ENCODE measurements at regions not wholly inside any gene's neighbourhood (a gene's known extent, or its start where the extent isn't known, plus 50 kb on each side); places are given as distances from the start of the nearest gene placed in this dataset.
"Not testable (repeated sequence)": the region's sequence is repeated elsewhere in the genome, so short reads cannot be mapped to it uniquely, and the experiment has no call there.

DNA sequence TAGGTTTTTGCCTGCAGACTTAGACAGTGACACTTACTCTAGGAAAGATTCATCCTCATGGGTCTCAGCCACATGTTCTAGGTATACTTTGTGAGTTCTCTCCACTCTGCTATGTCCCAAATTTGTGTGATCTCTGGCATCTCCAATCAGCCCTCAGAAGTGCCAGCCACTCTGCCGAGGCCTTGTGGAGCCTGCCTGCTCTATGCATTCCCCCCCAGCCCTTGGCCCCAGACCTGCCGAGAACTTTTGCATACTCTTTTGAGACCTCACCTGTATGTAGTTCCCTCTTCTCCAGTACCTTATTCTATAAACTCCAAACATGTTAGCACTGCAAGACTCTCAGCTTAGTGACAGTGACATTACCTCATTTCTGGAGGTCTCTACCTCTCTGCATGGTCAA lies 2170.5 kb upstream of the DEFB115 start:
- Histone ChIP-seq H3K9me2 (replicated peaks; ENCODE audit: control insufficient read depth, low read length) (no peaks in the 10 kb centered on the region), H3K27ac (ENCODE audit: low read depth, low read length) (no peak overlapping the region), H3K79me2 (ENCODE audit: control insufficient read depth, low read length) (no peaks in the 10 kb centered on the region), H3K27me3 (ENCODE audit: control insufficient read depth, low read length) (no peaks in the 10 kb centered on the region), H3K9me3 (ENCODE audit: control insufficient read depth, insufficient read depth, low read length) (peaks cover 9% of the 10 kb centered on the region), H3K4me3 (ENCODE audit: low read length) (no peak overlapping the region), H4K20me1 (ENCODE audit: control insufficient read depth, insufficient read depth, low read depth, low read length) (no peaks in the 10 kb centered on the region), H3K36me3 (ENCODE audit: control insufficient read depth, low read length) (no peaks in the 10 kb centered on the region), H3F3A (ENCODE audit: control insufficient read depth, insufficient read depth) (no peaks in the 10 kb centered on the region), H3K4me1 (ENCODE audit: control insufficient read depth, low read length) (no peaks in the 10 kb centered on the region), H3K4me2 (ENCODE audit: low read length) (no peak overlapping the region)
- TF ChIP-seq, protein P1, sequence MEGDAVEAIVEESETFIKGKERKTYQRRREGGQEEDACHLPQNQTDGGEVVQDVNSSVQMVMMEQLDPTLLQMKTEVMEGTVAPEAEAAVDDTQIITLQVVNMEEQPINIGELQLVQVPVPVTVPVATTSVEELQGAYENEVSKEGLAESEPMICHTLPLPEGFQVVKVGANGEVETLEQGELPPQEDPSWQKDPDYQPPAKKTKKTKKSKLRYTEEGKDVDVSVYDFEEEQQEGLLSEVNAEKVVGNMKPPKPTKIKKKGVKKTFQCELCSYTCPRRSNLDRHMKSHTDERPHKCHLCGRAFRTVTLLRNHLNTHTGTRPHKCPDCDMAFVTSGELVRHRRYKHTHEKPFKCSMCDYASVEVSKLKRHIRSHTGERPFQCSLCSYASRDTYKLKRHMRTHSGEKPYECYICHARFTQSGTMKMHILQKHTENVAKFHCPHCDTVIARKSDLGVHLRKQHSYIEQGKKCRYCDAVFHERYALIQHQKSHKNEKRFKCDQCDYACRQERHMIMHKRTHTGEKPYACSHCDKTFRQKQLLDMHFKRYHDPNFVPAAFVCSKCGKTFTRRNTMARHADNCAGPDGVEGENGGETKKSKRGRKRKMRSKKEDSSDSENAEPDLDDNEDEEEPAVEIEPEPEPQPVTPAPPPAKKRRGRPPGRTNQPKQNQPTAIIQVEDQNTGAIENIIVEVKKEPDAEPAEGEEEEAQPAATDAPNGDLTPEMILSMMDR (IDR thresholded peaks at IDR 0.05; ENCODE audit: low read depth, low read length, poor library complexity, severe bottlenecking), result no peak
- TF ChIP-seq EZH2phosphoT487 (IDR thresholded peaks at IDR 0.05; ENCODE audit: borderline replicate concordance, low read length), result no peak

DNA sequence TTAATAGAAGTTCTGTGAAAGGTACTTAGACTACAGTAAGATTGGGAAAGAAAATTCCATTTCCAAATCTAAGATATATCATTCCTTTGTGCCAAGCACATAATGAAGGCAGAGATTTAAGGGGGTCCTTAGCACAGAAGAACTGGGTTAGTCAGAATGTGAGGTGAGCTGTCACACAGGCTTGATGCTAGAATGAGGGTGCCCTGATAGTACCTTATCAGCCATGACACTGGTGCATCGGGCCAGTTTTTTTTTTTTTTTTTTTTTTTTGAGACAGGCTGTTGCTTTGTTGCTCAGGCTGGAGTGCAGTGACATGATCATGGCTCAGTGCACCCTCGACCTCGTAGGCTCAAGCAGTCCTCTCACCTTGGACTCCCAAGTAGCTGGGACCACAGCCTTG lies 2169.6 kb upstream of the DEFB115 start:
- H3F3A ChIP-seq (ENCODE audit: control insufficient read depth, insufficient read depth); H3K36me3 ChIP-seq (ENCODE audit: control insufficient read depth, low read length); H3K4me1 ChIP-seq (ENCODE audit: control insufficient read depth, low read length); H3K4me2 ChIP-seq (ENCODE audit: low read length); H3K9me3 ChIP-seq (ENCODE audit: control insufficient read depth, insufficient read depth, low read length); H3K27me3 ChIP-seq (ENCODE audit: control insufficient read depth, low read length); H3K4me3 ChIP-seq (ENCODE audit: low read length); H3K9me2 ChIP-seq (replicated peaks; ENCODE audit: control insufficient read depth, low read length); H3K79me2 ChIP-seq (ENCODE audit: control insufficient read depth, low read length); H3K27ac ChIP-seq (ENCODE audit: low read depth, low read length); H4K20me1 ChIP-seq (ENCODE audit: control insufficient read depth, insufficient read depth, low read depth, low read length): not testable (repeated sequence)

DNA sequence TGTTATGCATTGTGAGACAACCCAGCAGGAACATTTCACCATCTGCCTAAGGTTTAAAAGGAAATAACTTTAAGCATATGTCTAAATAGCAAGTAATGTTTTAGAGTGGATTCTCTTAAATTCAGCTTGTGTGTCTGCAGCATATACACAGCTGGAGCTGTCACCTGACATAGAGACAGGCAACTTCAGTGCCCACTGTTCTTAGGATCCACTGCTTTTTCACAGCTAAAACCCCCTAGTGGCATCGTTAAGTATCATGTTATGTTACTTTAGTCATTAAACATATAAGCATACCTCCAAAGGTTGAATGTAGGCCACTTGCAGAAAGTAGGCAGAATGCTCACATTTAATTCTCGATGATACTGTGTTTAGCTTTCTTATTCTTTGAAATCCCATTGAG lies 2169.0 kb upstream of the DEFB115 start:
- not testable (repeated sequence) for H3K4me2 ChIP-seq (ENCODE audit: low read length); H3F3A ChIP-seq (ENCODE audit: control insufficient read depth, insufficient read depth); H3K9me2 ChIP-seq (replicated peaks; ENCODE audit: control insufficient read depth, low read length); H3K27ac ChIP-seq (ENCODE audit: low read depth, low read length); H3K79me2 ChIP-seq (ENCODE audit: control insufficient read depth, low read length); H3K36me3 ChIP-seq (ENCODE audit: control insufficient read depth, low read length); H4K20me1 ChIP-seq (ENCODE audit: control insufficient read depth, insufficient read depth, low read depth, low read length); H3K27me3 ChIP-seq (ENCODE audit: control insufficient read depth, low read length); H3K4me1 ChIP-seq (ENCODE audit: control insufficient read depth, low read length); H3K9me3 ChIP-seq (ENCODE audit: control insufficient read depth, insufficient read depth, low read length); H3K4me3 ChIP-seq (ENCODE audit: low read length)
- TF ChIP-seq, protein P1 (IDR thresholded peaks at IDR 0.05; ENCODE audit: low read depth, low read length, poor library complexity, severe bottlenecking), result peak; percentile 9

DNA sequence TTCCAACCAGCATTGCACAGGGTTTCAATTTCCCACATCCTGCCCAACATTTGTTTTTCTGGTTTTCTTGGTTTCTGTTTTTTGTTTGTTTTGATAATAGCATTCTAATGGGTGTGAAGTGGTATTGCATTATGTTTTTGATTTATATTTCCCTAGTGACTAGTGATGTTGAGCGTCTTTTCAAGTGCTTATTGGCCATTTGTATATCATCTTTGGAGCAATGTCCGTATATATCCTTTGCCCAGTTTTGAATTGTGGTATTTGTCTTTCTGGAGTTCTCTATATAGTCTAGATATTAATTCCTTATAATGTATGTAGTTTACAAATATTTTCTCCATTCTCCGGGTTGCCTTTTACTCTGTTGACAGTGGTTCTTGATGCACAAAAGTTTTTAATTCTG lies 2168.1 kb upstream of the DEFB115 start:
- H3K9me3 ChIP-seq (ENCODE audit: control insufficient read depth, insufficient read depth, low read length); H3K79me2 ChIP-seq (ENCODE audit: control insufficient read depth, low read length); H3K4me3 ChIP-seq (ENCODE audit: low read length); H3K36me3 ChIP-seq (ENCODE audit: control insufficient read depth, low read length); H3K27ac ChIP-seq (ENCODE audit: low read depth, low read length); H3K4me1 ChIP-seq (ENCODE audit: control insufficient read depth, low read length); H3K4me2 ChIP-seq (ENCODE audit: low read length); H3K9me2 ChIP-seq (replicated peaks; ENCODE audit: control insufficient read depth, low read length); H3K27me3 ChIP-seq (ENCODE audit: control insufficient read depth, low read length); H3F3A ChIP-seq (ENCODE audit: control insufficient read depth, insufficient read depth); H4K20me1 ChIP-seq (ENCODE audit: control insufficient read depth, insufficient read depth, low read depth, low read length): not testable (repeated sequence)

DNA sequence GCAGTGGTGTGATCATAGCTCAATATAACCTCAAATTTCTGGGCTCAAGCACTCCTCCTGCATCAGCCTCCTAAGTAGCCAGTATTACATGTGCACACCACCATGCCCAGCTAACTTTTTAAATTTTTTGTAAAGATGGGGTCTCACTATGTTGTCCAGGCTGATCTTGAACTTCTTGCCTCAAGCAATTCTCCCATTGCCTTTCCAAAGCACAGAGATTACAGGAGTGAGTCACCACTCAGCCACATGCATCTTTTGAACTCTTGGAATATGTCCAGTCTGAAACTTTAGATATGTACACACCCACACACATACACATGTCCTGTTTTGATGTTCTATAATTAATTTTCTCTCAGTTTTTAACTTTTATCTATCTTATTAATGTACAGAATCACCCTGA lies 2163.5 kb upstream of the DEFB115 start:
- H3K27ac ChIP-seq (ENCODE audit: low read depth, low read length); H3F3A ChIP-seq (ENCODE audit: control insufficient read depth, insufficient read depth); H3K4me3 ChIP-seq (ENCODE audit: low read length); H3K4me1 ChIP-seq (ENCODE audit: control insufficient read depth, low read length); H3K79me2 ChIP-seq (ENCODE audit: control insufficient read depth, low read length); H4K20me1 ChIP-seq (ENCODE audit: control insufficient read depth, insufficient read depth, low read depth, low read length); H3K4me2 ChIP-seq (ENCODE audit: low read length); H3K9me2 ChIP-seq (replicated peaks; ENCODE audit: control insufficient read depth, low read length); H3K27me3 ChIP-seq (ENCODE audit: control insufficient read depth, low read length); H3K9me3 ChIP-seq (ENCODE audit: control insufficient read depth, insufficient read depth, low read length); H3K36me3 ChIP-seq (ENCODE audit: control insufficient read depth, low read length): not testable (repeated sequence)

DNA sequence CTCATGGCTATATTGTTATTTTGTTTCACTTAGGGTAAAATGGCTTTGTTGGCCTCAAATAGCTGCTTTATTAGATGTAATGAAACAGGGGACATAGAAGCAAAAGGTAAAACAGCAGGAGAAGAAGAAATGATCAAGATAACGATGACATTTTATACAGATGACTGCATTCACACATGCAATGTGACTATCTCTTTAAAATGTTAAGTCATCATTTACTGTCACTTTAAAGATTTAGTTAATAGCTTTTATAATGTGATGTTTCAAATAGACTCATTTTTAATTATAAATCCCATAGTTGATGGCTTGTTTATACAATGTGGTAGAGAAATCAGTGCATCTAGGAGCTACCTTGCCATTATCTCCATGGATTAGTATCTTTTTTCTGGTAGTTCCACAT lies 2160.8 kb upstream of the DEFB115 start:
- not testable (repeated sequence) for H3F3A ChIP-seq (ENCODE audit: control insufficient read depth, insufficient read depth); H4K20me1 ChIP-seq (ENCODE audit: control insufficient read depth, insufficient read depth, low read depth, low read length); H3K4me2 ChIP-seq (ENCODE audit: low read length); H3K27me3 ChIP-seq (ENCODE audit: control insufficient read depth, low read length); H3K79me2 ChIP-seq (ENCODE audit: control insufficient read depth, low read length); H3K4me3 ChIP-seq (ENCODE audit: low read length); H3K36me3 ChIP-seq (ENCODE audit: control insufficient read depth, low read length); H3K4me1 ChIP-seq (ENCODE audit: control insufficient read depth, low read length); H3K9me2 ChIP-seq (replicated peaks; ENCODE audit: control insufficient read depth, low read length); H3K9me3 ChIP-seq (ENCODE audit: control insufficient read depth, insufficient read depth, low read length); H3K27ac ChIP-seq (ENCODE audit: low read depth, low read length)

DNA sequence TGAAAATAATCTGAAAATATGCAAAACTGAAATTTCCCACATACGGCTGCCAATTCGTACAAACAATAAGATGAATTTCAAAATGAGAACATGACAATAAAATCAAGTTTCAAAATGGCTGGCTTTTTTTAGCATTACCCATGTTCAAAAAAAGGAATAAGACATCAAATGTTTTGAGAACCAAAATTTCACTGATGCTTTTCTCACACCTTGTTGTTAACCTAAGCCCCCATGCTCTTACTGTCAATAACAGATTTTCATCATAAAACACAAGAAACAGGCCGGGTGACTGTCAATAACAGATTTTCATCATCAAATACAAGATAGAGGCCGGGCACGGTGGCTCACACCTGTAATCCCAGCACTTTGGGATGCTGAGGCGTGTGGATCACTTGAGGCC lies 2149.6 kb upstream of the DEFB115 start:
- not testable (repeated sequence) for H3K4me1 ChIP-seq (ENCODE audit: control insufficient read depth, low read length); H3K79me2 ChIP-seq (ENCODE audit: control insufficient read depth, low read length); H3K36me3 ChIP-seq (ENCODE audit: control insufficient read depth, low read length); H3K9me2 ChIP-seq (replicated peaks; ENCODE audit: control insufficient read depth, low read length); H3F3A ChIP-seq (ENCODE audit: control insufficient read depth, insufficient read depth); H4K20me1 ChIP-seq (ENCODE audit: control insufficient read depth, insufficient read depth, low read depth, low read length); H3K4me3 ChIP-seq (ENCODE audit: low read length); H3K9me3 ChIP-seq (ENCODE audit: control insufficient read depth, insufficient read depth, low read length); H3K27me3 ChIP-seq (ENCODE audit: control insufficient read depth, low read length); H3K4me2 ChIP-seq (ENCODE audit: low read length); H3K27ac ChIP-seq (ENCODE audit: low read depth, low read length)
